ENCODE measurements at regions not wholly inside any gene's neighbourhood (a gene's known extent, or its start where the extent isn't known, plus 50 kb on each side); places are given as distances from the start of the nearest gene placed in this dataset.

DNA sequence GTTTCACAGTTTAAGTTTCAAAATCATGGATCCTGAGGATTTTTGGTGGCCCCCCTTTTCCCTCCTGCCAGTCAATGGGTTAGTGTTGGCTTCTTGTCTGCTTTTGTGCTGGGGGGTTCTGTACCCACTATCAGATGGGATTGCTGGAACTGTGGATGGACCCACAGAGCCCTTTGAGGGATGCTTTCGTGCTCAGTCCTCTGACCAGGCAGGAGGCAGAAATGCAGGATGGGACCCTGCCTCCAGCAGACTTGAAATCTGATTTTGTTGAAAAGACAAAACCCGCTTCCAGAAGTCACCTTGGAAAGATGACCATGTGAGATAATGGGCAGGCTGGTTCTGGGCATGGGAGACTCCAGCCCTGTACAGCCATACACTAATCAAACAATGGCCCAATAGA lies 408.9 kb downstream of the ZNF536 start:
- Histone ChIP-seq H3K4me3 (ENCODE audit: low read length in 2 of 2) (no peak overlapping the region), H3K9me3 (ENCODE audit: control insufficient read depth in 2 of 2, low read length in 2 of 2) (no peaks in the 10 kb centered on the region), H3K27me3 (ENCODE audit: control insufficient read depth in 2 of 2, insufficient read depth in 2 of 2, low read length in 2 of 2) (no peaks in the 10 kb centered on the region), H3K27ac (ENCODE audit: low read depth in 2 of 2, low read length in 2 of 2) (no peak overlapping the region), H3K9ac (ENCODE audit: low read depth in 1 of 2, low read length in 2 of 2) (no peak overlapping the region), H3K4me1 (ENCODE audit: control insufficient read depth in 2 of 2, insufficient read depth in 2 of 2, low read length in 2 of 2) (no peaks in the 10 kb centered on the region), H3K36me3 (ENCODE audit: control insufficient read depth in 2 of 2, insufficient read depth in 2 of 2, low read length in 2 of 2) (no peaks in the 10 kb centered on the region)

GRCh38 chr19:30780456-30780855 lies 408.3 kb downstream of the ZNF536 start:
- no peaks in the 10 kb centered on the region for H3K27me3 ChIP-seq (ENCODE audit: control insufficient read depth in 2 of 2, insufficient read depth in 2 of 2, low read length in 2 of 2)
- no peaks in the 10 kb centered on the region for H3K4me1 ChIP-seq (ENCODE audit: control insufficient read depth in 2 of 2, insufficient read depth in 2 of 2, low read length in 2 of 2)
- H3K36me3 ChIP-seq (ENCODE audit: control insufficient read depth in 2 of 2, insufficient read depth in 2 of 2, low read length in 2 of 2): no peaks in the 10 kb centered on the region
- H3K27ac ChIP-seq (ENCODE audit: low read depth in 2 of 2, low read length in 2 of 2): no peak overlapping the region
- H3K9ac ChIP-seq (ENCODE audit: low read depth in 1 of 2, low read length in 2 of 2): no peak overlapping the region
- H3K4me3 ChIP-seq (ENCODE audit: low read length in 2 of 2): no peak overlapping the region
- H3K9me3 ChIP-seq (ENCODE audit: control insufficient read depth in 2 of 2, low read length in 2 of 2): no peaks in the 10 kb centered on the region

DNA sequence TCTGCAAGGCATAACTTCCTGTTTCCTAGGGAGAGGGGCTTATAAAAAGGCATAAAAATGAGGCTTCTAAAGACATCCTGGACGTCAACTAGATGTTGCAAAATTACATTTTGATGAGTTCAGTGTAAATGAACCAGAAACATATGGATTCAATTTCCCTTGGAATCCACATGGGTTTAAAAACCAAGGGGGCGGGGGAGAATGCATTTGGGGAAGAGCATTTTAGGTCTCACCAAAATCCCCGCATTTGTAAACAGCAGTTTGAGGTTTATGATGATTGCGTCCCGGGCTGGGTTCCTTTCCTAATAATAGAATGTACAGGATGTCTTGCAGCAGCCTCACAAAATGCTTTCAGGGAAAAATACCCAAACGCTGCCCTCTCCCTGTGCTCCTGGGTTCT lies 407.8 kb downstream of the ZNF536 start:
- no peaks in the 10 kb centered on the region for H3K27me3 ChIP-seq (ENCODE audit: control insufficient read depth in 2 of 2, insufficient read depth in 2 of 2, low read length in 2 of 2)
- no peaks in the 10 kb centered on the region for H3K9me3 ChIP-seq (ENCODE audit: control insufficient read depth in 2 of 2, low read length in 2 of 2)
- no peak overlapping the region for H3K27ac ChIP-seq (ENCODE audit: low read depth in 2 of 2, low read length in 2 of 2)
- H3K9ac ChIP-seq (ENCODE audit: low read depth in 1 of 2, low read length in 2 of 2): no peak overlapping the region
- H3K4me3 ChIP-seq (ENCODE audit: low read length in 2 of 2): no peak overlapping the region
- H3K4me1 ChIP-seq (ENCODE audit: control insufficient read depth in 2 of 2, insufficient read depth in 2 of 2, low read length in 2 of 2): no peaks in the 10 kb centered on the region
- no peaks in the 10 kb centered on the region for H3K36me3 ChIP-seq (ENCODE audit: control insufficient read depth in 2 of 2, insufficient read depth in 2 of 2, low read length in 2 of 2)

DNA sequence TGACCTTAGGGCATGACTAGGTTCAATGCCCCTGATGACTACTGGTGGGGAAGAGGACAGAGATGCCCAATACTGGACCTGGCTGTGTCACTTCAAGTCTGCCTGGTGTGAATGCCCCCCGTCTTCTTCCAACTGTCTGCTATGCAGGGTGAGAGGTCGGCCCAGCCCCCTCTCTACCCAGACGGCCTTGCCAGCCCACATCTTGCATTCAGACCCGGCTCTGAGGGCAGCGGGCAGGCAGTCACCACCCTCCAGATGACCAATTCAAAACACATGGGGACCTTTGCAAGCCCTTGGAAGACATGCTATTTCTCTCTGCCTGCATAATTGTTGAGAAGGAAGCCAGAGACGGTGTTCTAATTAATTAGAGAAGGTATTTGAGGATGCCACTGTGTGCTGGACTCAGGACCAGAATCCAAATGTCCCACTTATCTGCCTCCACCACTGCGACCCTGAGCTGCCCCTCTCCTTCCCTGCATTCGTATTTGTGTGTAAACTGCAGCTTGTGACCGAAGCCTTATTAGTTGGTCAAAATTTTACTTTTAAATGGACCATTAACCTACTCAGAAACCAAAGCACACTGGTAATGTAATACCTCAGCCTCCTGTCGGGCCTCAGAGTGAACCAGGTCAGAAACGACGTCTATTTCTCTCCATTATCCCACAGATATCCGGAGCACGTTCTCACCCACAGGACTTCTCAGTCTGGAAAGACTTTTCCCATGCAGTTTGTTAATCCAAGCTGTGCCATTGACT lies 407.0 kb downstream of the ZNF536 start:
- Histone ChIP-seq H3K27me3 (ENCODE audit: control insufficient read depth in 2 of 2, insufficient read depth in 2 of 2, low read length in 2 of 2) (no peaks in the 10 kb centered on the region), H3K4me3 (ENCODE audit: low read length in 2 of 2) (no peak overlapping the region), H3K36me3 (ENCODE audit: control insufficient read depth in 2 of 2, insufficient read depth in 2 of 2, low read length in 2 of 2) (no peaks in the 10 kb centered on the region), H3K9me3 (ENCODE audit: control insufficient read depth in 2 of 2, low read length in 2 of 2) (no peaks in the 10 kb centered on the region), H3K27ac (ENCODE audit: low read depth in 2 of 2, low read length in 2 of 2) (no peak overlapping the region), H3K4me1 (ENCODE audit: control insufficient read depth in 2 of 2, insufficient read depth in 2 of 2, low read length in 2 of 2) (no peaks in the 10 kb centered on the region), H3K9ac (ENCODE audit: low read depth in 1 of 2, low read length in 2 of 2) (no peak overlapping the region)

DNA sequence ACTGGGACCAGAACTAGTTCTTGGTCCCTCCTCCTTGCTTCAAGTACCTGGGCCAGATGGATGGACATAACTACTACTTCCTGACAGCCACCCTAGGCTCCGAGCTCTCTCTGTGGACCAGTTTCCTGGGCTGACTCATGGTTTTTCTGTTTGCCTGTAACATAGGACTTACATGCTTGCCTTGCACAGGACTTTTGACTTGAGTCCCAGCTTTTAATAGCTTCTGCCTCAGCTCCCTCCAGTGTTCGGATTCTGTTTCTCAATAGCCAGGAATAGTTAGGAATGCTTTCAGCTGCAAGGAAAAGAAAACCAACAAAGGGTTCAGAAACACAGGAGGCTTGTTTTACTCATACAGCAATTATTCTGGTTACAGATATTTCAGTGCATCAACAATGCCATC lies 405.9 kb downstream of the ZNF536 start:
- Histone ChIP-seq H3K27ac (ENCODE audit: low read depth in 2 of 2, low read length in 2 of 2) (no peak overlapping the region), H3K9ac (ENCODE audit: low read depth in 1 of 2, low read length in 2 of 2) (no peak overlapping the region), H3K36me3 (ENCODE audit: control insufficient read depth in 2 of 2, insufficient read depth in 2 of 2, low read length in 2 of 2) (no peaks in the 10 kb centered on the region), H3K9me3 (ENCODE audit: control insufficient read depth in 2 of 2, low read length in 2 of 2) (no peaks in the 10 kb centered on the region), H3K27me3 (ENCODE audit: control insufficient read depth in 2 of 2, insufficient read depth in 2 of 2, low read length in 2 of 2) (no peaks in the 10 kb centered on the region), H3K4me3 (ENCODE audit: low read length in 2 of 2) (no peak overlapping the region), H3K4me1 (ENCODE audit: control insufficient read depth in 2 of 2, insufficient read depth in 2 of 2, low read length in 2 of 2) (no peaks in the 10 kb centered on the region)

- Histone ChIP-seq H3K4me3 (ENCODE audit: low read length in 2 of 2) (no peak overlapping the region), H3K9ac (ENCODE audit: low read depth in 1 of 2, low read length in 2 of 2) (no peak overlapping the region), H3K36me3 (ENCODE audit: control insufficient read depth in 2 of 2, insufficient read depth in 2 of 2, low read length in 2 of 2) (no peaks in the 10 kb centered on the region)
Observed at GRCh38 chr19:30775956-30776355, 403.8 kb downstream of the ZNF536 start.

DNA sequence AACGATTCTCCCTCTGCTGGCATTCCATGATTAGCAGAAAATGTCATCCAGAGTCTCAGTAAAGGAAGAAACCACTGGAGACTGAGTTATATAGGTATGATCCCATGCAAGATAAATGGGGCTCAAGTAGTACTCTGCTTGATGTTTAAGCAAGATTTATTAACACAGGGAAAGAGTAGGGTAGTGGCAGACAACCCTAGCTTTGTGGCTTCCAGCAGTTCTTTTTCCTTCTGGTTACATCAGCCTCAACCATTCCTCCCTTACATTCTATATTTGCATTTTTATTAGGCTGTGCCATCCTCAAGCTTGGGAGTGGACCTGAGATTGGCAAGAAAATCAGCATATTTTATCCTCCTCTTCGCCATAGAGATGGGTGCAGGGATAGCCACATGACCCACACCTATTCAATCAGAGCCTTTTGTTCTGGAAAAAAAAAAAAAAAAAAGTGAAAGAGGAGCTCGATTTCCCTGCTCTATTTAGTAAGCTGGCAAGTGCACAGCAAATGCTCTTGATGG lies 402.1 kb downstream of the ZNF536 start:
- Histone ChIP-seq H3K9ac (ENCODE audit: low read depth in 1 of 2, low read length in 2 of 2) (no peak overlapping the region), H3K27me3 (ENCODE audit: control insufficient read depth in 2 of 2, insufficient read depth in 2 of 2, low read length in 2 of 2) (no peaks in the 10 kb centered on the region), H3K27ac (ENCODE audit: low read depth in 2 of 2, low read length in 2 of 2) (no peak overlapping the region), H3K4me1 (ENCODE audit: control insufficient read depth in 2 of 2, insufficient read depth in 2 of 2, low read length in 2 of 2) (no peaks in the 10 kb centered on the region), H3K9me3 (ENCODE audit: control insufficient read depth in 2 of 2, low read length in 2 of 2) (no peaks in the 10 kb centered on the region), H3K36me3 (ENCODE audit: control insufficient read depth in 2 of 2, insufficient read depth in 2 of 2, low read length in 2 of 2) (no peaks in the 10 kb centered on the region), H3K4me3 (ENCODE audit: low read length in 2 of 2) (no peak overlapping the region)

More at GRCh38 chr19:30775956-30776355, 403.8 kb downstream of the ZNF536 start:
- H3K4me1 ChIP-seq (ENCODE audit: control insufficient read depth in 2 of 2, insufficient read depth in 2 of 2, low read length in 2 of 2): no peaks in the 10 kb centered on the region
- H3K27ac ChIP-seq (ENCODE audit: low read depth in 2 of 2, low read length in 2 of 2): no peak overlapping the region
- H3K27me3 ChIP-seq (ENCODE audit: control insufficient read depth in 2 of 2, insufficient read depth in 2 of 2, low read length in 2 of 2): no peaks in the 10 kb centered on the region
- H3K9me3 ChIP-seq (ENCODE audit: control insufficient read depth in 2 of 2, low read length in 2 of 2): no peaks in the 10 kb centered on the region

DNA sequence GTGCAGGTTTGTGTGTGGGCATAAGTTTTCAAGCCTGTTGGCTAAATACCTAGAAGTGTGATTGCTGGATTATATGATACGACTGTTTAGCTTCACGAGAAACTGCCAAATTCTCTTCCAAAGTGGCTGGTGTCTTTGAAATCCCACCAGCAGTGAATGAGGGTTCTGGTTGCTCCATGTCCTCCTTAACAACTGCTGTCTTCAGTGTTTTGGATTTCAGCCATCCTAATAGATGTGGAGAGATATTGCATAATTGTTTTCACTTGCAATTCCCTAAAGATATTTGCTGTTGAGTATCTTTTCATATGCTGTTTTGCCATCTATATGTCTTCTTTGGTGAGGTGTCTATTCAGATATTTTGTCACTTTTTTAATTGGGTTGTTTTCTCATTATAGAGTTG lies 390.5 kb downstream of the ZNF536 start:
- Histone ChIP-seq H3K4me1 (ENCODE audit: control insufficient read depth in 2 of 2, insufficient read depth in 2 of 2, low read length in 2 of 2) (no peaks in the 10 kb centered on the region), H3K27ac (ENCODE audit: low read depth in 2 of 2, low read length in 2 of 2) (no peak overlapping the region), H3K27me3 (ENCODE audit: control insufficient read depth in 2 of 2, insufficient read depth in 2 of 2, low read length in 2 of 2) (no peaks in the 10 kb centered on the region), H3K36me3 (ENCODE audit: control insufficient read depth in 2 of 2, insufficient read depth in 2 of 2, low read length in 2 of 2) (no peaks in the 10 kb centered on the region), H3K4me3 (ENCODE audit: low read length in 2 of 2) (no peak overlapping the region), H3K9ac (ENCODE audit: low read depth in 1 of 2, low read length in 2 of 2) (no peak overlapping the region), H3K9me3 (ENCODE audit: control insufficient read depth in 2 of 2, low read length in 2 of 2) (no peaks in the 10 kb centered on the region)

DNA sequence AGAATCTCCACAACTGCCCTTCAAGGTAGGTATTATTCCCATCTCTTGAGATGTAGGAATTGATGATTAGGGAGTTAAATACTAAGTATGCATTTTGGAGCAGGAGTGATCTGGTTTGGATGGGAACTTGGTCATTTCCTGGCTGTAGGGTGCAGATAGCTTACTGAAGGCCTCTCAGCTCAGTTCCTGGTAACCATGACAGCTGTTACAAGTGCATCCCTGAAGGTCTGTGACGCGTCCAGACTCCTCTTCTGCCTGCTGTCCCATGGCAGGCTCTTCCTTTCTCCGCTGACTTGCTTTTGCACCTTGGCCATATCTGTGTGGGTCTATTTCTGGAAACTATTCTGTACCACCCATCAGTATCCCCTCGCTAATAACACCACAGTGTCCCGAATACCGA lies 387.8 kb downstream of the ZNF536 start:
- Histone ChIP-seq H3K9me3 (ENCODE audit: control insufficient read depth in 2 of 2, low read length in 2 of 2) (no peaks in the 10 kb centered on the region), H3K9ac (ENCODE audit: low read depth in 1 of 2, low read length in 2 of 2) (no peak overlapping the region)

GRCh38 chr19:30757837-30758617 lies 385.8 kb downstream of the ZNF536 start:
- H3K9me3 ChIP-seq (ENCODE audit: control insufficient read depth in 2 of 2, low read length in 2 of 2): no peaks in the 10 kb centered on the region
- H3K27ac ChIP-seq (ENCODE audit: low read depth in 2 of 2, low read length in 2 of 2): no peak overlapping the region
- no peaks in the 10 kb centered on the region for H3K36me3 ChIP-seq (ENCODE audit: control insufficient read depth in 2 of 2, insufficient read depth in 2 of 2, low read length in 2 of 2)
- no peaks in the 10 kb centered on the region for H3K27me3 ChIP-seq (ENCODE audit: control insufficient read depth in 2 of 2, insufficient read depth in 2 of 2, low read length in 2 of 2)
- H3K9ac ChIP-seq (ENCODE audit: low read depth in 1 of 2, low read length in 2 of 2): no peak overlapping the region
- H3K4me1 ChIP-seq (ENCODE audit: control insufficient read depth in 2 of 2, insufficient read depth in 2 of 2, low read length in 2 of 2): no peaks in the 10 kb centered on the region
- no peak overlapping the region for H3K4me3 ChIP-seq (ENCODE audit: low read length in 2 of 2)

More for the DNA sequence above, 387.8 kb downstream of the ZNF536 start:
- no peaks in the 10 kb centered on the region for H3K27me3 ChIP-seq (ENCODE audit: control insufficient read depth in 2 of 2, insufficient read depth in 2 of 2, low read length in 2 of 2)
- H3K4me3 ChIP-seq (ENCODE audit: low read length in 2 of 2): no peak overlapping the region
- no peaks in the 10 kb centered on the region for H3K36me3 ChIP-seq (ENCODE audit: control insufficient read depth in 2 of 2, insufficient read depth in 2 of 2, low read length in 2 of 2)
- H3K27ac ChIP-seq (ENCODE audit: low read depth in 2 of 2, low read length in 2 of 2): no peak overlapping the region
- H3K4me1 ChIP-seq (ENCODE audit: control insufficient read depth in 2 of 2, insufficient read depth in 2 of 2, low read length in 2 of 2): no peaks in the 10 kb centered on the region

Measured in mucosa of rectum (tissue), 2 donors.